MM.1S (cell line): ENCODE measurements at regions not wholly inside any gene's neighbourhood (a gene's known extent, or its start where the extent isn't known, plus 50 kb on each side); places are given as distances from the start of the nearest gene placed in this dataset.

Experiments
- CTCF ChIP-seq: fragments of 300-600 bp; sonication (generic); IDR thresholded peaks from 2 replicates; pipeline ENCODE4 v1.5.1; 2016; ENCODE audit warnings: antibody characterized with exemption, low read length, mixed read lengths
- EZH2 ChIP-seq: fragments of 300-600 bp; sonication (generic); optimal IDR thresholded peaks from 2 replicates; pipeline ENCODE3; 2017; ENCODE audit warnings: low read depth, mild to moderate bottlenecking, antibody characterized with exemption, low read length, mixed read lengths

- no peak for TF ChIP-seq CTCF
- TF ChIP-seq EZH2, result no peak
These were observed 199.9 kb upstream of the NEIL3 start for GRCh38 chr4:177109769-177110168.
